Motor neuron (in vitro differentiated cells): ENCODE measurements at regions not wholly inside any gene's neighbourhood (a gene's known extent, or its start where the extent isn't known, plus 50 kb on each side); places are given as distances from the start of the nearest gene placed in this dataset.

Source experiments
- ATAC-seq, 8 experiments: fragments of 200-7000 bp; cut with Tn5 transposase; replicated peaks in 6 of 8; 2 replicates each; pipeline ENCODE4 v1.8.0; 2021; ENCODE audit warnings: mild to moderate bottlenecking in 8 of 8, moderate library complexity in 8 of 8
- H3K27ac ChIP-seq, 2 donors: fragments of 250-450 bp; sonication (Bioruptor Pico); 2 replicates each; pipeline ENCODE4 v1.9.0; 2021; ENCODE audit warnings: antibody characterized with exemption in 2 of 2, mild to moderate bottlenecking in 2 of 2, moderate library complexity in 1 of 2
- H3K4me1 ChIP-seq, 2 donors: fragments of 250-450 bp; sonication (Bioruptor Pico); replicated peaks in 1 of 2; 2 replicates each; pipeline ENCODE4 v1.6.1; 2021; ENCODE audit warnings: antibody characterized with exemption in 2 of 2, mild to moderate bottlenecking in 2 of 2, moderate library complexity in 1 of 2
- H3K4me3 ChIP-seq, 5 donors: fragments of 250-450 bp; sonication (Bioruptor Pico); 2 replicates each; pipeline ENCODE4 v1.9.0; 2021; ENCODE audit warnings: antibody characterized with exemption in 5 of 5, mild to moderate bottlenecking in 5 of 5, moderate library complexity in 4 of 5
- WGBS, 10 experiments: fragments of 450-650 bp; shearing (Covaris generic); methylation state at CpG; one replicate each; pipeline ENCODE4 v1.0.0; 2022; 5-methylcytosine and 5-hydroxymethylcytosine counted together
- in situ Hi-C, 9 experiments: fragments of 400-800 bp; cut with MboI; loops; one replicate each; pipeline ENCODE4 v1.15.0; 2021; ENCODE audit warnings: low sequenced_read_pairs in 9 of 9, low pct_unique_long_range_greater_than_20kb in 2 of 9; ENCODE audit not compliant: unreplicated experiment in 9 of 9

DNA sequence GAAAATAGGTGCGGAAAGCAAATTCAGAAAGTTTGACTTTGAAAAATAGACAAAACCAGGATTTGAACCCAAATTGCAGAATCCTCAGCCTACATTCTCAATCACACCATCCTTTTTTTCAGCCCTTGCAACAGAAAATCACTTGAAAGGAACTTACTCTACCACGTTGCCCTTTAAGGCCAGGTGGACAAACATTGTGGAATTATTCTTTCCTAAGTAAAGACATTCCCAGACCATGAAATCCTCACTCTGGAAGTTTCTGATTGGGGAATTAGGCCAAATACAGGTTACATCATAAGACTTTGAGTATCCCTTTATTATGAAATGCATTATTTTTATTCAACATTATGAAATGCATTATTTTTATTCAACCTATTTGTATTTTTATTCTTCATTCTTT, 259.4 kb downstream of the RAD51AP2 start:
- Histone ChIP-seq H3K27ac (no peak overlapping the region), H3K4me1 (peaks cover 10 to 15% of the 10 kb centered on the region in 2 donors), H3K4me3 (no peak overlapping the region)
- 0 to 100% (median 64%) methylated on average over 1 to 2 of the region's 2 CpGs; no CpG with 5 or more reads in 3 of the 10 experiments for WGBS, 10 experiments
- ATAC-seq: no peak
- in situ Hi-C loops: no loop called here

DNA sequence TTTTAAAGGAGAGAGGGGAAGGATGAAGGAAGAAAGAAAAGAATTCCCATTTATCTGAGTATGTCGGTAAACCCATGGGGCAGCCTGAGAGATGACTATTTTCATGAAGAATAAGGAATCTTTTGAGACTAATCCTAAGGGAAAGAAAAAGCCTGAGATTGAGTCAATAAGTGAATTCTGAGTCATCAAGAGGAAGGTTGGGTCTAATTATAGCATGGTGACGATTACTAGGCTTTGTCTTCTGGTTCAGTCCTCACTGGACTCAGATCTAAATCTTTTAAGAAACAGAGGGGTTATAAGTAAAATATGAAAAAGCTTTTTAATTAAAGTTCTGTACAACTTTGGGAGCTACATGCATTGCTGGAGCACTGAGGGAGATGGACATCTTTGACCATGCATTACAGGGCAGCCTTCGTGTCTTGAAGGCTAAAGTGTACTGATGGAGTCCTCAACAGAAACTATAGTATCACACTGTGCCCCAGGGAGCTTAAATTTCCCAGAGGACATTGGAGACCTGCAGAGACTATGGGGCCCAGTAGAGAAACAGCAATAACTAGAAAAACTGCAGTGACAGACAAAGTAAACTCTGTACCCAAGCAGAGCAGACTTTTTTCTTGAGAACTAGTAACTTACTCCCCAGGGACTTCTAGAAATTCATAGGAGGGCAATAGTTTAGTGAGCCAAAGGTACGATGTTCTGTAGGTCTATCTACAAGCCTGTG, 260.9 kb downstream of the RAD51AP2 start:
- H3K4me1 ChIP-seq: peaks cover 2% of the 10 kb centered on the region in 2 donors
- WGBS, 10 experiments: 5 to 83% (median 63%) methylated on average over 2 to 4 of the region's 4 CpGs; no CpG with 5 or more reads in 1 of the 10 experiments
- in situ Hi-C loops: no loop called here
- H3K27ac ChIP-seq: no peak overlapping the region
- H3K4me3 ChIP-seq: no peak overlapping the region
- ATAC-seq: peak in 1 of 8 experiments; percentile 45

DNA sequence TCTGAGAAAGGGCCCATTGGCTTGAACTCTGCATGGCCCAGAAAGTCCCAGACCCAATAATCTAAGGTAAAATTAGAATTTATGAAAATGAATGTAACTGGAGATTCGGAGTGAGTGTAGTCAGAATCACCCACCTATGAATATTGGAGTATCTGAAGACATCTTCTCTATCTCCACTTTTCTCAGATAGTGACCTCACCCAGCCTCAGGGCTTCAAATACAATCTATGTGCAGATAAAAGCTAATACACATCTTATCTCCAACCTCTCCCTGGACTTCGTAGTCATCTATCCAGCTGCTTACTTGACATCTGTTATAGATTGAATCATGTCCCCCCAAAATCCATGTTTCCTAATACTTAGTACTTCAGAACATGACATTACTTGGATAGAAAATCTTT, 263.2 kb downstream of the RAD51AP2 start:
- no peaks in the 10 kb centered on the region for H3K4me1 ChIP-seq
- 20 to 94% (median 83%) methylated on average over 1 to 2 of the region's 2 CpGs; no CpG with 5 or more reads in 3 of the 10 experiments for WGBS, 10 experiments
- H3K4me3 ChIP-seq: no peak overlapping the region
- no peak for ATAC-seq
- H3K27ac ChIP-seq: no peak overlapping the region
- in situ Hi-C loops: no loop called here

DNA sequence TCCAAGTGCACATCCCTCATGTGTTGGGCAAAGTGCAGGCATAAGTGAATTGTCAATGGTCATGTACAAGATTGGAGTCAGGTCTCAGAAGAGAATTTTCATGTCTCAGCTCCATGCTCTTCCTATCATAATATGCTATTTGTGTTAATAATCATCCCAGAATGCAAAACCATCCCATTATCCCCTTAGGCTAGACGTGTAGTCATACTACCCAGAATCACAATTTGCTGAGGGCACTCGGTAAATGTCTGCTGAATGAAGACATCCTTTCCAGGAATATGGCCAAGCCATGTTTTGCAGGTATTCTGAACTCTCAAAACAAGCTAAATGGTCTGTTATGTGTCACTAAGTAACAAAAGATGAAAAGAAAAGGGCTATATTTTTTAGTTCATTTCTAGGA, 263.8 kb downstream of the RAD51AP2 start:
- WGBS, 10 experiments: 7 to 100% (median 86%) methylated on average over 1 to 2 of the region's 2 CpGs; no CpG with 5 or more reads in 3 of the 10 experiments
- in situ Hi-C loops: no loop called here

DNA sequence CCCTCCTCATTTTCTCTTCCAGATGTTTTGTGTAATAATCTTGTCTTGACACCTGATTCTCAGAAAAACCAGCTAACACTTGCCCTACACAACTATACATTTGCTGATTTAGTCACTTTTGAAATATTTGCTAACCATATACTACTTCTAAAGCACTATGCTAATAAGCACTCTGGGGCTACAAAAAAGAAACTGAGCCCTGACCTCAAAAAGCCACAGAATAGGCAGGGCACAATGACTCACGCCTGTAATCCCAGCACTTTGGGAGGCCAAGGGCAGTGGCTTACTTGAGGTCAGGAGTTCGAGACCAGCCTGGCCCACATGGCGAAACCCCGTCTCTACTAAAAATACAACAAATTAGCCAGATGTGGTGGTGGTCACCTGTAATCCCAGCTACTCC, 266.0 kb downstream of the RAD51AP2 start:
- Histone ChIP-seq H3K4me3 (no peak overlapping the region), H3K27ac (no peak overlapping the region), H3K4me1 (peaks cover 0 to 1% of the 10 kb centered on the region in 2 donors)
- WGBS, 10 experiments: 0 to 100% (median 79%) methylated on average over 1 to 4 of the region's 4 CpGs; no CpG with 5 or more reads in 3 of the 10 experiments
- in situ Hi-C loops: no loop called here
- no peak for ATAC-seq

More for the DNA sequence above, 263.8 kb downstream of the RAD51AP2 start:
- no peak for ATAC-seq
- no peak overlapping the region for H3K27ac ChIP-seq
- H3K4me3 ChIP-seq: no peak overlapping the region
- H3K4me1 ChIP-seq: no peaks in the 10 kb centered on the region

DNA sequence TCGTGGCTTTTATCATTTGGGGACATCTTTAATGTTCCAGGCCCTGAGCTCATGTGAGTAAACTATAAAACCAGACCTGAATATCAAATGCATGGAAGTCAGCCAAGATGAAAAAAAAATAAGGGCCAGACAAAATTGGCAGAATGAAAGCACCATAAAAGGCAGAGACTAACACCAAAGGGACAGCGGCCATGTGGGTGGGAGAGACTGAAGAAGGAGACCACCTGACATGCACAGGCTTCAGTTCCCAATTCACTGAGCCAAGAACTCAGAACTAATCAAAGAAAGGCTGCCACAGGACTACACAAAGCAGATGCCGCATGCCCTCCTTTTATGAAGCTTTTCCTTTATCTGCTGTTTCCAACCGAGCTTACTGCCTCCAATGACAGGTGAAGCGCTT, 267.1 kb downstream of the RAD51AP2 start:
- Histone ChIP-seq H3K4me3 (no peak overlapping the region), H3K27ac (no peak overlapping the region), H3K4me1 (peaks cover 0 to 12% of the 10 kb centered on the region in 2 donors)
- in situ Hi-C loops: no loop called here
- 0 to 90% (median 67%) methylated on average over 2 to 5 of the region's 5 CpGs for WGBS, 10 experiments
- no peak for ATAC-seq

DNA sequence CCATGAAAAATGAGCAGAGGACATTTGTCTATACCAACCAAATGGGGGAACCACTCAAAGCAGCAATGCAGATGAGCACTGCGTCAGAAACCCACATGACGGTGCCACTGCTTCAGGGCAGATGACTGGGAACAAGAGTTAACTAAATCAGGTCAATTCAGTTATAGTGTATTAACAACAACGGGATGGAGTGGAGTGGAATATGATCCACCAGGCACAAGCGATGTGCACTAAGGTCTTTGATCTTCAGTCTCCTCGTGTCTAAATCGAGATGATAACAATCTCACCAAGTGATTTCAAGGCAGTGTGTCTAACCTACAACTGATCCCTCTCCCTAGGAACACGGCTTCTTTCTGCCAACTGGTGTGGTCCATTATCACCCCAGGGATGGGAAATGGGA, 269.0 kb downstream of the RAD51AP2 start:
- H3K27ac ChIP-seq: no peak overlapping the region
- no peak for ATAC-seq
- 21 to 93% (median 87%) methylated on average over 2 to 6 of the region's 7 CpGs; no CpG with 5 or more reads in 1 of the 10 experiments for WGBS, 10 experiments
- H3K4me3 ChIP-seq: no peak overlapping the region
- in situ Hi-C loops: no loop called here
- peaks cover 0 to 24% of the 10 kb centered on the region in 2 donors for H3K4me1 ChIP-seq

DNA sequence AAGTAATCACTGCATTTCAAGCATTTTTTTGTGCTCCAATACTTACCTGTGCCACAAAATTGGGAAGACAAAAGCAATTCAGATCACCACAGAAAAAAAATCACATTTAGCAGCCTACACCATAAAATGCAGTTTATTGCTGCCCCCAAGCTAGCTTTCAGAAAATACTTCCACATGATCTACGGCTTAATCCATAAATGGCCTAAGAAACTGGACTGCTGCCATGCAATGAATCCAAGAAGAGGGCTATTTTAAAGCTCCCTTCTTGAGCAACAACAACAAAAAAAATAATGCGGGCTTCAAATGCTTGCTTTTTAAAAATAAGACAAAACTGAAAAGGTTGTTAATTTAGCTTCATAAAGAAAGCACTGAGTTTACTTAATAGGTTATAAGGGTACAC, 272.3 kb downstream of the RAD51AP2 start:
- peak in 3 of 8 experiments; percentile 18 to 51 (median 50) for ATAC-seq
- in situ Hi-C loops: no loop called here
- WGBS, 10 experiments: 0 to 80% (median 34%) methylated on average over 1 to 2 of the region's 2 CpGs; no CpG with 5 or more reads in 2 of the 10 experiments

DNA sequence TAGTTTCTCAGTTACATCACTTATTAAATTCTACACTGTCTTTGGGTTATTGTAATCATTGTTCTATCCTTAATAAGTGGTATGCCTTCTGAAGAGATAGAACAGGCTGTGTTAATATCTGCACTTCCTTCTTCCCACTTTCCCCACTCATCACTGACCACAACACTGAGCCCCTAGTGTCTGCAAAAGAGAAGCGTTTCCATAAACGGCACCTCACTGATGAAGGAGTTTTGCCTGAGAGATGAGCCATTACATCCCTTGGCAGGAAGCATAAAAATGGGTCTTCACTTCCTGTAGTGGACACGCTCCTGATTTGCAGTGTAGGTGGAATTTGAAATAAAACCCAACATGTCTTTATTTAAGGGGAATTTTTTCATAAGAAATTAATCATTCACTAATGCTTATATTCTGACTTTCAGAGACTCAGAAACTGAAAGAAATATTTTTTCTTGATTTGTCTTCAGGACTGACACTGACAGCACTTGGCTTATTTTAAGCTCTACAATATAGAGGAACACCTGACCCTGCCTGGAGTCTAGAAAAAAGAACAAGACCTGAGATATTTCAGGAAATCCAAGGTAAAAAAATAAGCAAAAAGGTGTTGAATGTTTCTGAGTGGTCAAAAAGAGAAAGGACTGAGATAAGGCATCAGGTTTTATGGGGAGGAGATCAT, 275.3 kb downstream of the RAD51AP2 start:
- Histone ChIP-seq H3K4me3 (no peak overlapping the region), H3K4me1 (peaks cover 0 to 24% of the 10 kb centered on the region in 2 donors), H3K27ac (no peak overlapping the region)
- ATAC-seq: no peak
- 11 to 100% (median 83%) methylated on average over 1 to 3 of the region's 3 CpGs for WGBS, 10 experiments
- in situ Hi-C loops: no loop called here

More for the DNA sequence above, 272.3 kb downstream of the RAD51AP2 start:
- H3K27ac ChIP-seq: no peak overlapping the region
- H3K4me3 ChIP-seq: no peak overlapping the region
- peaks cover 0 to 24% of the 10 kb centered on the region in 2 donors for H3K4me1 ChIP-seq

DNA sequence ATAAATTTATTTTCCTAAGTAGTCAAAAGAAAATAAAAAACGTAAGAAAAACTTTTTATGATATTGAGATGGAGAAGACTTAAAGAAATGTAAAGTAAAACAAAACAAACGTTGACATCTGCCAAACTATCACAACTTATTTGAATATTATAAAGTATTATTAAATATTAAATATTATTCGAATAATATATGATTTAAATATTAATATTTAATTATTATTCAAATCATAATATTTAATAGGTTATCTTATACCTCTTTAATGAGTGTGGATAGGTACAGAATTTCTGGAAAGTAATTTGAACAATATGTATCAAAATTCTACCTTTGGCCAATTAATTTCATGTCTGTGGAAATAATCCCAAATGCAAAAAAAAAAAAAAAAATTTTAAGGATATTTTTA, 278.7 kb downstream of the RAD51AP2 start:
- 5 to 72% (median 59%) methylated on average over 3 of the region's 3 CpGs for WGBS, 10 experiments
- in situ Hi-C loops: no loop called here
- H3K4me3 ChIP-seq: no peak overlapping the region
- no peak for ATAC-seq
- peaks cover 0 to 10% of the 10 kb centered on the region in 2 donors for H3K4me1 ChIP-seq
- H3K27ac ChIP-seq: no peak overlapping the region

DNA sequence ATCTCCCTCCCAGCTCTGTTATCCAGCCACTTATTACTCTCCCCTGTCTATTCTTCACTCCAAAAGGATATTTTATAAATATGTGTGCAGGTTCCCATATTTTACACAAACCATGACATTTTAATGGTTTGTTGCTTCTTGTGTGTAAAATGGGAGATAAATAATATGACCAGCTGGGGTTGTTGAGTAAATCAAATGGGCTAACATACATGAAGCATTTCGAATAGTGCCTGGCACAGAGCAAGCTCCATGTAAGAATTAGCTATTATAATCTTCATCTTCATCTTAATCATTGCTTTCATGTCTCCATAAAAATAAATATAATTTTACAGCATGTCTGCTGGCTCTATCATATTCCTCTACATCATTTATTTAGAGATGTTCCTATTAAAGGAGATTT, 283.1 kb downstream of the RAD51AP2 start:
- peak in 4 of 8 experiments; percentile 28 to 83 (median 56) for ATAC-seq
- 0 to 60% (median 17%) methylated on average over 1 of the region's 1 CpG; no CpG with 5 or more reads in 3 of the 10 experiments for WGBS, 10 experiments
- no peak overlapping the region for H3K4me3 ChIP-seq

DNA sequence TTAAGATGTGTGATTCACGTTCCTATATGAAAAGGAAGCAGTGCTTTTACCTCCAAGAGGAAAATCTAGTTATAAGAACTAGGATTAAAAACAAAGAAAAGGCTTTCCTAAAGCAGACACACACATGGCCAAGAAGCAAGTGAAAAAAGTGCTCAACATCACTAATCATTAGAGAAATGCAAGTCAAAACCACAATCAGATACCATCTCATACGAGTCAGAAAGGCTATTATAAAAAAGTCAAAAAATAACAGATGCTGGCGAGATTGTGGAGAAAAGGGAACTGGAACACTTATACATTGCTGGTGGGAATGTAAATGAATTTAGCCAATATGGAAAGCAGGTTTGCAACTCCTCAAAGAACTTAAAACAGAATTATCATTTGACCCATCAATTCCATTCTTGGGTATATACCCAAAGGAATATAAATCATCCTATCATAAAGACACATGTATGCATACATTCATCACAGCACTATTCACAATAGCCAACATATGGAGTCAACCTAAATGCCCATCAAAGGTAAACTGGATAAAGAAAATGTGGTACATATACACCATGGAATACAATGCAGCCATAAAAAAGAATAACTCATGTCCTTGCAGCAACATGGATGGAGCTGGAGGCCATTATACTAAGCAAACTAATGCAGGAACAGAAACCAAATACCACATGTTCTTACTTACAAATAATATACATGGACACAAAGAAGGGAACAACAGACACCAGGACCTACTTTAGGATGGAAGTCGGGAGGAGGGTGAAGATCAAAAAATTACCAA, 285.3 kb downstream of the RAD51AP2 start:
- Histone ChIP-seq H3K27ac (no peak overlapping the region), H3K4me1 (peaks cover 0 to 14% of the 10 kb centered on the region in 2 donors), H3K4me3 (no peak overlapping the region)
- ATAC-seq: no peak
- 0 to 97% (median 88%) methylated on average over 2 to 4 of the region's 4 CpGs for WGBS, 10 experiments
- in situ Hi-C loops: no loop called here

More for the DNA sequence above, 283.1 kb downstream of the RAD51AP2 start:
- no peak overlapping the region for H3K27ac ChIP-seq
- peaks cover 0 to 14% of the 10 kb centered on the region in 2 donors for H3K4me1 ChIP-seq
- in situ Hi-C loops: no loop called here
